Left lung (tissue), 4 donors: ENCODE measurements at regions not wholly inside any gene's neighbourhood (a gene's known extent, or its start where the extent isn't known, plus 50 kb on each side); places are given as distances from the start of the nearest gene placed in this dataset.

Experiments used
- ATAC-seq: fragments of 200-7000 bp; cut with Tn5 transposase; one replicate; pipeline ENCODE4 v1.9.1; 2020; ENCODE audit warnings: moderate library complexity
- DNase-seq, 4 donors: peaks; one replicate each; pipeline ENCODE4 v3.0.0-alpha.2; 2013 to 2020
- H3K27ac ChIP-seq, 2 donors: fragments of 200-600 bp; sonication (generic) in 1 of 2; one replicate each; pipeline versions ENCODE4 v1.5.0 to v1.8.0; 2020 to 2021
- H3K27me3 ChIP-seq, 2 donors: fragments of 200-600 bp; sonication (generic) in 1 of 2; one replicate each; pipeline versions ENCODE4 v1.5.0 to v1.8.0; 2020 to 2021
- H3K36me3 ChIP-seq, 2 donors: fragments of 200-600 bp; sonication (generic) in 1 of 2; one replicate each; pipeline versions ENCODE4 v1.5.0 to v1.8.0; 2020 to 2021
- H3K4me1 ChIP-seq, 2 donors: fragments of 200-600 bp; one replicate each; pipeline ENCODE4 v1.8.0; 2021
- H3K4me3 ChIP-seq, 2 donors: fragments of 200-600 bp; sonication (generic) in 1 of 2; one replicate each; pipeline versions ENCODE4 v1.5.0 to v1.8.0; 2020 to 2021; ENCODE audit warnings: mild to moderate bottlenecking in 1 of 2
- H3K9me3 ChIP-seq, 2 donors: fragments of 200-600 bp; sonication (generic) in 1 of 2; one replicate each; pipeline versions ENCODE4 v1.5.0 to v1.8.0; 2020 to 2021
- intact Hi-C, 2 donors: fragments of 100-400 bp; cut with DNase I; formaldehyde crosslinking; loops; one replicate each; pipeline versions ENCODE4 v1.11.2 to v1.14.2; 2022
- TF ChIP-seq, protein P1 (sequence below), 2 donors: fragments of 200-600 bp; sonication (generic) in 1 of 2; IDR thresholded peaks; one replicate each; pipeline versions ENCODE4 v1.5.0 to v1.8.0; 2021; ENCODE audit warnings: antibody characterized with exemption in 2 of 2
- donor health status: DM: no; HTN: yes; CAD: no.
- donor health status: DM: no; HTN: no; CAD: no.

DNA sequence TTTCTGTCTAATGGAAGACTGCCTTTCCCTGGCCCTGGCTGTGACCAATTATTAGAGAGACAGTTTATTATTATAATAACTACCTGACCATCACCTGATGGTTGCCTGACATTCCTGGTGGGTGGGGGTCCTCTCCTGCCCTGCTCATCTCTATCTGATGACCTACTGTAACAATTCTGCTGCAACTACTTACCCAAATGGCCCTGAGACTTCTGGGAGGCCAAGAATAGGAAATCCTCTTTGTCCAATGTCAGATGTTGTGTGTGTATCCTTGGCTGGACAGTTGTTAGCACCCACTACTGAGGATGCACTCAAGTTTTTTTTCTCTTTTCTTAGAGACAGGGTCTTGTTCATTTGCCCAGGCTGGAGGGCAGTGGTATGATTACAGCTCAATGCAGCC, 110.3 kb downstream of the DDX1 start:
- Histone ChIP-seq H3K27ac (no peak overlapping the region), H3K4me3 (no peak overlapping the region), H3K4me1 (peaks cover 0 to 3% of the 10 kb centered on the region in 2 donors), H3K36me3 (no peaks in the 10 kb centered on the region), H3K27me3 (no peaks in the 10 kb centered on the region), H3K9me3 (no peaks in the 10 kb centered on the region)
- intact Hi-C loops: no loop called here
- no peak for DNase-seq
- TF ChIP-seq, protein P1, sequence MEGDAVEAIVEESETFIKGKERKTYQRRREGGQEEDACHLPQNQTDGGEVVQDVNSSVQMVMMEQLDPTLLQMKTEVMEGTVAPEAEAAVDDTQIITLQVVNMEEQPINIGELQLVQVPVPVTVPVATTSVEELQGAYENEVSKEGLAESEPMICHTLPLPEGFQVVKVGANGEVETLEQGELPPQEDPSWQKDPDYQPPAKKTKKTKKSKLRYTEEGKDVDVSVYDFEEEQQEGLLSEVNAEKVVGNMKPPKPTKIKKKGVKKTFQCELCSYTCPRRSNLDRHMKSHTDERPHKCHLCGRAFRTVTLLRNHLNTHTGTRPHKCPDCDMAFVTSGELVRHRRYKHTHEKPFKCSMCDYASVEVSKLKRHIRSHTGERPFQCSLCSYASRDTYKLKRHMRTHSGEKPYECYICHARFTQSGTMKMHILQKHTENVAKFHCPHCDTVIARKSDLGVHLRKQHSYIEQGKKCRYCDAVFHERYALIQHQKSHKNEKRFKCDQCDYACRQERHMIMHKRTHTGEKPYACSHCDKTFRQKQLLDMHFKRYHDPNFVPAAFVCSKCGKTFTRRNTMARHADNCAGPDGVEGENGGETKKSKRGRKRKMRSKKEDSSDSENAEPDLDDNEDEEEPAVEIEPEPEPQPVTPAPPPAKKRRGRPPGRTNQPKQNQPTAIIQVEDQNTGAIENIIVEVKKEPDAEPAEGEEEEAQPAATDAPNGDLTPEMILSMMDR (IDR thresholded peaks at IDR 0.05): no peak
- ATAC-seq: no peak

DNA sequence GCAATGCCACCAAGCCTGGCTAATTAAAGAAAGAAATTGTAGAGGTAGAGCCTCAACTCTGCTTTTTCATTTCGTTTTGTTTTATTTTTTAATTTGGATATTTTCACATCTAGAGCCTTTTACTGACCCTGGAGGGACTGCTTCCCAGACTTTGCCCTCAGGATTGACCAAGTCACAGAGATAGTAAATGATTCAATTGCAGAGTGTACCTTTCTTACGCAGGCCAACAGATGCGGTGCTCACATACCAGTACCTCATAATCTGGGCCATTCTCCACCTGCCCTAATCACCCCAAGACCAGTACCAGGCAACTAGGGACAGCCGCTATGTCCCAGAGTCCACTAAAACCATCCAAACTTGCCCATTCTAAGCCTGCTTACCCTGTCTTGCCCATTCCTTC, 110.8 kb downstream of the DDX1 start:
- DNase-seq: no peak
- H3K9me3 ChIP-seq: no peaks in the 10 kb centered on the region
- no peak for ATAC-seq
- no peaks in the 10 kb centered on the region for H3K27me3 ChIP-seq
- H3K27ac ChIP-seq: no peak overlapping the region
- intact Hi-C loops: no loop called here
- H3K36me3 ChIP-seq: no peaks in the 10 kb centered on the region
- H3K4me3 ChIP-seq: no peak overlapping the region
- peaks cover 0 to 3% of the 10 kb centered on the region in 2 donors for H3K4me1 ChIP-seq
- TF ChIP-seq, protein P1 (IDR thresholded peaks at IDR 0.05): no peak

DNA sequence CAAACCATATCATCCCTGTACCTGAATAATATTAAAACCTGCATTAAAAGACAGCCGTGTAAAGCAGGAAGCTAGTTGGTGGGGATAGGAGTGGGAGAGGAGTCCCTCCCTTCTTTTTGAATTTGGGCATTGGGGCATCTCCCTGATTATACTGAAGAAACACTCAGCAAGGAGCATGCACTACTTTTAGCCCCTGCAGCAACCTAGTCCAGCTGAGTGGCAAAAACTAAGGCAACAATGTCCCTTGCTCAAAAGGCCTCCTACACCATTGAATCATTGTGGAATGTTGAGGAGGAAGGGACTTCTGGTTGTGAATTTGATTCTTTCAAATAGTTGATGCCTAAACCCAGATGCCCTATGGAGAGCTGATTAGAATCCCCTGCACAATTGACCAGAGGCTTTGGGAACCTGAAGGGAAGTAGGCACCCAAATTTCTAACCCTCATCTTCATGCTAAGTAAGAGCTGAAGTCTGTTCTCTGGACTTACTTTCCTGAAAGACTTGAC, 111.7 kb downstream of the DDX1 start:
- no peak for DNase-seq
- no peak for ATAC-seq
- H3K36me3 ChIP-seq: no peaks in the 10 kb centered on the region
- intact Hi-C loops: no loop called here
- no peak overlapping the region for H3K27ac ChIP-seq
- TF ChIP-seq, protein P1 (IDR thresholded peaks at IDR 0.05): no peak
- H3K27me3 ChIP-seq: no peaks in the 10 kb centered on the region
- H3K4me3 ChIP-seq: no peak overlapping the region
- H3K4me1 ChIP-seq: peaks cover 0 to 3% of the 10 kb centered on the region in 2 donors
- H3K9me3 ChIP-seq: no peaks in the 10 kb centered on the region

DNA sequence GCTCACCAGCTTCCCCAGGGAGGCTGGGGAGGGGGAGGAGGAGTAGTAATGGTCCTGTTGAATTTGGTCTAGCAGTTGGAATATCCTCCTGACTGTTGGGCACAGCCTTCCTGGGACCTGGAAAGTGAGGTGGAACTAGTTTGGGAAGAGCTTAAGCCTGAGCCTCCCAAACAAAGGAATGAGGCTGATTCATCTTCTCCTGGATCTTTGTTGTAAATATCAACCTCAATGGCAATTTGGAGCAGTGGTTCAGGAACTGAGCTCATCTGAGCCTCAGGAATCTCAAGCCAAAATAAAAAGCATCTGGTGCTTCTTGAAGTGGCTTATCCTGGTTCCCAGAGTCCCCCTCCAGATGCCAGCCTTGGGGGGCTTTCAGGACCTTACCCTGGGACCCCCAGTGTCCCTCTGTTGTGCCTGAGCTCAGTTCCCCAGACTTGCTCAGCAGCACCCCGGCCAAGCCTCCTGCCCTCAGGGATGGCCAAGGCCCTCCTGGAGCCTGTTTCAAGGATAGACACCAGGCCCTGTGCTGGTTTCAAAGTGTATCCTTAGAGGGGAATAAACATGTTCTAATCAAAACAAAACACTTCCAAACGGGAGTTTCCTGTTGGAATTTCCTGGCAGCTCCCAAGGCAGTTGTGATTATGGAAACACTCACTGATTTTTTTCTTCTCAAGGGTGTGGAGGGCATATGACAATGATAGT, 112.6 kb downstream of the DDX1 start:
- intact Hi-C loops: no loop called here
- no peaks in the 10 kb centered on the region for H3K36me3 ChIP-seq
- H3K4me1 ChIP-seq: peaks cover 0 to 3% of the 10 kb centered on the region in 2 donors
- no peak for ATAC-seq
- DNase-seq: peak in 3 of 4 donors; percentile 15 to 34 (median 30)
- no peaks in the 10 kb centered on the region for H3K27me3 ChIP-seq
- no peak overlapping the region for H3K27ac ChIP-seq
- H3K4me3 ChIP-seq: no peak overlapping the region
- no peaks in the 10 kb centered on the region for H3K9me3 ChIP-seq
- TF ChIP-seq, protein P1 (IDR thresholded peaks at IDR 0.05): no peak

DNA sequence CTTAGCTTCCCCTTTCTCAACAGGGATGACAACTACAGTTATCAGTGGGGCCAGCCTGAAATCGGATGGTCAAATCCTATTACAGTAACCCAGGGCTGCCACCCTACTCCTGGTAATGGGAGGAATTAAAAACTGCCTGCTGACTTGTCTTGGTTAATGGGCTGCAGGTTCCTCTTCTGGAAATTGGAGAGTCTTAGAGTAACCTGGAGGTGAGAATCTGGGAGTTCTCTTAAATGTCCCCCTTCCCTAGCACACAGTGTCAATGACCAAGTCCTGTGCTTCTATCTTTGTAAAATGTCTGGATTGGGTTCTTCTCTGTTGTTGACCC, 113.1 kb downstream of the DDX1 start:
- Histone ChIP-seq H3K27ac (no peak overlapping the region), H3K4me1 (peaks cover 0 to 3% of the 10 kb centered on the region in 2 donors), H3K36me3 (no peaks in the 10 kb centered on the region), H3K4me3 (no peak overlapping the region), H3K9me3 (no peaks in the 10 kb centered on the region), H3K27me3 (no peaks in the 10 kb centered on the region)
- no peak for DNase-seq
- intact Hi-C loops: no loop called here
- TF ChIP-seq, protein P1 (IDR thresholded peaks at IDR 0.05): no peak
- no peak for ATAC-seq
